ENCODE measurements at regions not wholly inside any gene's neighbourhood (a gene's known extent, or its start where the extent isn't known, plus 50 kb on each side); places are given as distances from the start of the nearest gene placed in this dataset.
"Not testable (repeated sequence)": the region's sequence is repeated elsewhere in the genome, so short reads cannot be mapped to it uniquely, and the experiment has no call there.

GRCh38 chr5:116880150-116880549 lies 305.5 kb upstream of the SEMA6A start:
- Histone ChIP-seq H3K4me3 (no peak overlapping the region), H3K36me3 (no peaks in the 10 kb centered on the region), H3K4me1 (no peaks in the 10 kb centered on the region), H3K27ac (no peak overlapping the region), H3K27me3 (no peaks in the 10 kb centered on the region), H3K9me3 (no peaks in the 10 kb centered on the region)
- ATAC-seq, result no peak
- no peak for TF ChIP-seq POLR2AphosphoS5 (IDR thresholded peaks at IDR 0.05)
- no peak for TF ChIP-seq EP300 (IDR thresholded peaks at IDR 0.05)
- no peak for TF ChIP-seq CTCF (IDR thresholded peaks at IDR 0.05)
- TF ChIP-seq POLR2A (IDR thresholded peaks at IDR 0.05), result no peak

- Histone ChIP-seq H3K36me3 (no peaks in the 10 kb centered on the region), H3K4me3 (no peak overlapping the region), H3K4me1 (no peaks in the 10 kb centered on the region), H3K9me3 (no peaks in the 10 kb centered on the region), H3K27me3 (no peaks in the 10 kb centered on the region), H3K27ac (no peak overlapping the region)
- TF ChIP-seq POLR2AphosphoS5 (IDR thresholded peaks at IDR 0.05) (no peak), POLR2A (IDR thresholded peaks at IDR 0.05) (no peak)
- 70 to 79% methylated on average over 1 to 3 of the region's 3 CpGs for WGBS, 2 donors (ENCODE audit: low coverage in 1 of 2)
- ATAC-seq, result no peak
These were observed 301.7 kb upstream of the SEMA6A start for GRCh38 chr5:116876240-116876840.

- Histone ChIP-seq H3K27ac (no peak overlapping the region), H3K9me3 (no peaks in the 10 kb centered on the region), H3K4me3 (no peak overlapping the region), H3K4me1 (no peaks in the 10 kb centered on the region), H3K36me3 (no peaks in the 10 kb centered on the region), H3K27me3 (no peaks in the 10 kb centered on the region)
- WGBS, 2 donors (ENCODE audit: low coverage in 1 of 2), result 50 to 54% methylated on average over 1 of the region's 1 CpG
- ATAC-seq, result no peak
- TF ChIP-seq POLR2A (IDR thresholded peaks at IDR 0.05), result no peak
- no peak for TF ChIP-seq CTCF (IDR thresholded peaks at IDR 0.05)
- no peak for TF ChIP-seq EP300 (IDR thresholded peaks at IDR 0.05)
- no peak for TF ChIP-seq POLR2AphosphoS5 (IDR thresholded peaks at IDR 0.05)
These were observed 298.4 kb upstream of the SEMA6A start for GRCh38 chr5:116872986-116873385.

- Histone ChIP-seq H3K4me3 (no peak overlapping the region), H3K27ac (no peak overlapping the region), H3K4me1 (no peaks in the 10 kb centered on the region), H3K27me3 (no peaks in the 10 kb centered on the region), H3K36me3 (no peaks in the 10 kb centered on the region), H3K9me3 (no peaks in the 10 kb centered on the region)
- WGBS, 2 donors (ENCODE audit: low coverage in 1 of 2), result 90% methylated on average over 2 of the region's 2 CpGs; no CpG with 5 or more reads in 1 of the 2 donors
- no peak for ATAC-seq
- no peak for TF ChIP-seq EP300 (IDR thresholded peaks at IDR 0.05)
- no peak for TF ChIP-seq POLR2A (IDR thresholded peaks at IDR 0.05)
- no peak for TF ChIP-seq CTCF (IDR thresholded peaks at IDR 0.05)
These were observed 297.9 kb upstream of the SEMA6A start for GRCh38 chr5:116872486-116872885.

- not testable (repeated sequence) for H3K36me3 ChIP-seq, H3K9me3 ChIP-seq, H3K4me3 ChIP-seq, H3K27ac ChIP-seq, H3K27me3 ChIP-seq, H3K4me1 ChIP-seq, ATAC-seq
- 96% methylated on average over 4 of the region's 6 CpGs; no CpG with 5 or more reads in 1 of the 2 donors for WGBS, 2 donors (ENCODE audit: low coverage in 1 of 2)
These were observed 293.2 kb upstream of the SEMA6A start for GRCh38 chr5:116867825-116868224.

GRCh38 chr5:116865651-116866050 lies 291.0 kb upstream of the SEMA6A start:
- H3K27me3 ChIP-seq, result no peaks in the 10 kb centered on the region
- H3K27ac ChIP-seq, result no peak overlapping the region
- no peaks in the 10 kb centered on the region for H3K36me3 ChIP-seq
- H3K4me3 ChIP-seq, result no peak overlapping the region
- WGBS, 2 donors (ENCODE audit: low coverage in 1 of 2), result 33 to 57% methylated on average over 1 to 2 of the region's 2 CpGs
- H3K4me1 ChIP-seq, result no peaks in the 10 kb centered on the region
- ATAC-seq, result no peak
- TF ChIP-seq CTCF (IDR thresholded peaks at IDR 0.05) (no peak), POLR2AphosphoS5 (IDR thresholded peaks at IDR 0.05) (no peak), POLR2A (IDR thresholded peaks at IDR 0.05) (no peak), EP300 (IDR thresholded peaks at IDR 0.05) (no peak)
- H3K9me3 ChIP-seq, result no peaks in the 10 kb centered on the region
